ENCODE measurements at regions not wholly inside any gene's neighbourhood (a gene's known extent, or its start where the extent isn't known, plus 50 kb on each side); places are given as distances from the start of the nearest gene placed in this dataset.

DNA sequence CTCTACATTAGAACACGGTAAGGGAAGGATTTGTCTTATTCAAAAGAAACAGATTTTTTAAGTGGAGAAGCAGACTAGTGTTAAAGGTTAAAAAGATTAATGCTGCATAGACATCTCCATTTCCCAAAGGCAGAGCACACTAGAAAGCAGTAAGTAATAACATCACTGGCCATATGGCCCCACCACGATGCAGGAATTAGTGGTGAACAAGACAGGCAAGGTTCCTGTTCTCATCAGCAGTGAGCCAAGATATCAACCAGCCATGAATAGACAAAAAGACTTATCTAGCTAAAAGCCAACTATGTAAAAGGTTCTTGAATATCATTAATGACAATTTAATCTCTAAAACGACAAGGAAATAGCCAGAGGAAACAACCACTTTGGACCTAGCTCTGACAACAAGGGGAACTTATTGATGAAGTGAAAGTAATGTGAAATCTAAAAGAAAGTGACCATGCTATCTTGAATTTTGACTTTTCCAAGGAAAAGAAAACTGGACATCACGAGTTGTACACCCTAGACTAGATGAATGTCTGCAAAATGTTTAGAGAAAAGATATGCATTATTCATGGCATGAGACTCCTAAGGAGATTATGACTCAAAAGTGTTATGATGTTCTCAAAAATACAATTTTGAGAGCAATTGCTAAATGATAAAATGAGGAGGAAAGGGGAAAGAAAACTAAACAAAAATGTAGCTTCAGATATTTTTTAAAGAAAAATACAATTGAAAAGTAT lies 157.9 kb upstream of the STXBP5 start:
- no peak for FAIRE-seq

DNA sequence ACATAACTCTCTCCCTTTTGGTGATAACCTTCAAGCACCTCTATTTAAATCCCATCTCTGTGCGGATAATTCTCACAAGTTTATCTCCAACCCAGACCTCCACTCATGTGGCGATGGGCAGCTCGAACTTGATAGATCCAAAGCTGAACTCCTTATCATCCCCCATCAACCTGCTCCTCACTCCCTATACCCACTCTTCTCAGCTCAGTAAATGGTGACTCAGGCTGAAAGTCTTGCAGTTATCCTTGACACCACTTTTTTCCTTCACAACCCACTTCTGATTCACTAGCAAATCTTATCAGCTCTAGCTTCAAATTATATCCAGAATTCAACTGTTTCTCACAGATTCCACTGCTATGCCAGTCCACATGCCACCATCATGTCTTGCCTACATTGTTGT lies 155.3 kb upstream of the STXBP5 start:
- no peak for FAIRE-seq

DNA sequence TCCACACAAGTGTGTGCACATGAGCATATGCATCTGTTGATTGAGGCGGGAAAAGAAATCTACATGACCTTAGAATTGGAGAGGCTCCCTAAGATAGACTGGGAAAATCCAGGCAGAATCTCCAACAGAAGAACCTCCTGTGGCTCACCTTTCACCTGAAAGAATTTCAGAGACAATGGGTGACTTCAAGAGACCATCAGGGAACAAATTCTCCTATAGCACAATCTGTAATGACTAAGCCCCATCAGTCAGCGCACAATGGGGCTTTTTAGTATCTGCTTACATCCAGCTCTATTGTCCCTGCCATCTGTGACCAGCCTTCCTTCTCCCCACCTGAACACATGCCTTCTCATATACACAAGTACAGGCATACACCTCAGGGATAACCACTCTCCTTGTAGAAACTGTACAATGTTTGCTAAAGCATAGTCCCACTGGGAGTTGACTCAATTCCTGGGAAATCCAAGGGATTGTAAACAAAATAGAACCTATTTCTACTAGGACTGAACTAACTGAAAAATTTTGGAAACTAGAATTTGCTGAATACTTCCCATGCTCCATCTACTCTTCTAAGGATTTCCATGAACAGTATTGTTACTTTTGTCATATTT lies 150.8 kb upstream of the STXBP5 start:
- no peak for FAIRE-seq

DNA sequence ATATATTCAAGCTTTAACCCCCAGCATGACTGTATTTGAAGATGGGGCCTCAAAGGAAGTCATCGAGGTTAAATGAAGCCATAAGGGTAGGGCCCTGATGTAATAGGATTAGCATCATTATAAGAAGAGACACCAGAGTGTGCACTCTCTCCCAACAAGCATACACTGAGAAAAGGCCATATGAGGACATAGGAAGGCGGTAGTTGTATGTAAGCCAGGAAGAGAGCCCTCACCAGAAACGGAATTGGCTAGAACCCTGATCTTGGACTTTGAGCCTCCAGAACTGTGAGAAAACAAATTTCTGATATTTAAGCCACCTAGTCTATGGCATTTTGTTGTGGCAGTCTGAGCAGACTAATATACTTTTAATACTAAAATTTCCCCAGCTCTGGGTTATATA lies 150.1 kb upstream of the STXBP5 start:
- FAIRE-seq, result no peak

DNA sequence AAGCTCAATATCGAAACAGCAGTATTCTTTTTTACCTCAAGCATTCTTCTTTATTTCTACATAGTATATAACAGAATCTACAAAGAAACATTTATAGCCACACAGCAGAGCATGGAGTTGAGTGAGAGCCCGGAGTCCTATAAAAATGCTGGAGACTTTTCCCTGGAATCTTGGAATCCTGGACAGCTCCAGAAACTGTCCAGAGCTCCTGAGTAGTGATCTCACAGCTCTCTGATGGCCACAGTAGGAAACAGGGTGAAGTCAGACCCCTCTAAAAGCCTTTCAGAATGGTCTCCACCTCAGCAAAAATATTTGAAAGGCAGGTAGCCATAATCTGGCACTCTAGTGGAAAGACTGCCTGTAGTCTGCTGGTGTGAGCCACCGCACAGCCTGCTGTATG lies 149.3 kb upstream of the STXBP5 start:
- FAIRE-seq, result no peak

DNA sequence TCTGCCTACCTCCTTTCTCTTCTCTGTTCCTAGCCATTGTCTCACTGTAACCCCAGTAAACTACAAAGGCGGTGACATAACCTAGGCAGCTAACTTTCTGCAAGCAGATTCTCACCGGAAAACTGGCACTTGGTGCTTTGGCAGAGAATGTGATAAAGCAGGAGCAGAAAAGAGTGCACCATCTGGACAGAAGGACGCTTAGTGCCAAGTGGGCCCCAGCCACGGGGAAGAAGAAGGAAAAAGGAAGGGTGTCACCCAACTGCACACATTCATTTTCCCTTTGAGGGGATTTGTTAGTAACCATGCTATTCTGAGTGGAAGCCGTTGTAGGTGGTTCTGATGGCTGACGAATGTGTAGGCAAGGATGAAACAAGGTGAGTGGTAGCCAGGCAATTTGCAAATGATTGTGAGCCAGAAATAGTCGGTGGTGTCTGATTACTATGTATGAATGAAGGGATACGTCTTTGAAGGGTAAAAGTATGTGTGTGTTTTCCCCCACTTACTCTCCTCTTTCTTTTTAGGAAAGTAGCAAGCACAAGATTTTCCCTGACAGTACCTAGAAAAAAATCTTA lies 148.3 kb upstream of the STXBP5 start:
- FAIRE-seq, result no peak

DNA sequence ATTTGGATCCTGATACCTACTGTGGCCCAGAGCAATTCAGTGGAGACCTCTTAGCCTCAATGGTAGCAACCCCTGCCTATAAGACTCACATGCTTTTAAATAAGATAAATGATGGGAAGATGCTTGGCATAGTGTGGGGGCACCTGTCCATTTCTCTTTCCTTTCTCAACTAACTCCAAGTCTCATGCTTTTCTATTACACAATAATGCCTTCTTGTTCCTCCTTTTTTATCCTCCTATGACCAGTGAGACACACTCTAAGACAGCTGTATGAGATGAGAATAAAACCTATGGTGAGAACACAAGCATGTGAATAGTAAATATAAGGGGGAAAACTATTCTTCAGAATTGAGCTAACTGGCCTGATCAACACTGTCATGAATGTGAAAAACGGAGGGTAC lies 147.0 kb upstream of the STXBP5 start:
- FAIRE-seq, result no peak

DNA sequence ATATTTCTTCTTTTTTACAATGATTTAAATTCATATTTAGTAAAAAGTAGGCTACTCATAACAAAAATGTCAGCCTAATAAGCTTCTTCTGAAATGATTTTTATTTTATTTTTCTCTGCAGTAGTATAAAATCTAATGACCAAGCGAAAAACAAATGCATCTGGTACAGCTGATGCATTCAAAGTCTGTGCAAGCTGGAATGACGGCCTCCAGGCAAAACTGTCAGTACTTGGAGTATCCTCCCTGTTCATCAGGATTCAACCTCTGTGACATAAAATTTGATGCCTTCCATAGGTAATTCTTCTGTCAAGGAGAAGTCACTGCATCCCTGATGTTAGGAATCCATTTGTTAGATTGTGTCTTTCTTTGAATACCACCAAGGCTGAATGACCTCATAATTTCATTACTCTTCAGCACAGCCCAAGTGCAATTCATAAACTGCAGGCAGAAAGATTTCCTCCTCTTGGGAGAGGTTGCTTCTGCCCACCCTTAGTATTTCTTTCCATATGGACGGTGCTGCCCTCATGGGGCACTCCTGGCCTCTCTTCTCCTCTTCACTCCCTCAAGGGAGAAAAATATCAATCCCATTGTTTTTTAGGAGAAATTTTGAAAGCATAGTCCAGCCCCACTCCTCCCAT lies 146.4 kb upstream of the STXBP5 start:
- no peak for FAIRE-seq

DNA sequence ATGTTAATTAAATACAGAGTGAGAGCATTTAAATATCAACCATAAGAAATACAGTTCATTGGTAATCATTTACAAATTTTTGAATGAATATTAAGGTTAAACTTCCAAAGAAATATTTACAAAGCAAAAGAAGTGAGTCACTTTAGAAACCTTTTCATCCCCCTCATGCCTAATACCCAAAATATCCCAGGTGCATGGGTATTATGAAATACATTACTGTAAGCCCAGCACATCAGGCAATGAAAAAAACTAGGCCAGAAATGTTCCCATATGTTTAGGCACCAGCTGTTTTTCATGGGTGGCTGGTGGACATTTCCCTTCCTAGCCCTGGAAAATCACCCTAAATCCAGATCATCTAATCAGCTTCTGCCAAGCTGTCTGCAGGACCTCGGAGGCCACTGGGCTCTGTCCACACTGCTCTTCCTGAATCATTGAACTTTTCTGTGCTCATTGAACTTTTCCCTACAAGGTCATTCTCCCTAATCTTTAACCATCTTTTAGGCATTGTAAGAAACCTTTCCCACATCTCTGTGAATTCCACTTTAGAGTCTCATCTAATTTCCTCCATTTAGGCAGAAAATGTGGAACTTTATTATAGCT lies 145.3 kb upstream of the STXBP5 start:
- no peak for FAIRE-seq

DNA sequence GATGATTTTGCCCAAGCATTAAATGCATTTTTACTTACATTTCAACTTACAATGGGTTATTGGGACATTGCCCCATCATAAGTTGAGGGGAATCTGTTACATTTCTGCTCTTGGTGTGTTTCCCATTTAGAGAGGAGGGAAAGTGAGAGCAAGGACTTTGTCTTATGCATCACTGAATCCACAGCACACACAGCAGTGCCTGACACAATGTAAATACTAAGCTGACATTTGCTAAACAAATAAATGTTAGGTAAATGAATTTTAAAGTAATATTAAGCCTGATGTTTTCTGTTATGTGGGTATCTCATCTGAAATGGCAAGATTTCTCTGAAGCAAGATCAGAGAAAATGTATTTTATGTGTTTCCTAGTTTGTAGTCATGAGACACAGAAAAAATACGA lies 143.6 kb upstream of the STXBP5 start:
- FAIRE-seq, result no peak

DNA sequence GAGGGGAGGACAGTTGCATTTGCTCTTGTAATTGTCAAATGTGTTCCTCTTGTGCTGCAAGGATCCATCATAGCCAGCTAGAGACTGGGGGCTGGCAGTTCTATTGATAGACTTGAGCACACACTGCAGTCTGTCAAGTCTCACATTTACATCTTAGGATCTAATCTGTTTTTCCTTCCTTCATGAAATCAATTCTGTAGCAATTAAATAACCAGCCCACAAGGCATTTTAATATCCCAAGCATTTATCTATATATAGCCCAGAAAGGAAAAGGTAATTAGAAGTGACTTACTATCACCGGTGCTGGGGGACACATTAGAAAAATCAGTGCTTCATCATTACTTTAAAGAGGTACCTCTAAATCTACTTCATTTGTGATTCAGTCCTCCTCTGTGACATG lies 143.0 kb upstream of the STXBP5 start:
- FAIRE-seq, result no peak

DNA sequence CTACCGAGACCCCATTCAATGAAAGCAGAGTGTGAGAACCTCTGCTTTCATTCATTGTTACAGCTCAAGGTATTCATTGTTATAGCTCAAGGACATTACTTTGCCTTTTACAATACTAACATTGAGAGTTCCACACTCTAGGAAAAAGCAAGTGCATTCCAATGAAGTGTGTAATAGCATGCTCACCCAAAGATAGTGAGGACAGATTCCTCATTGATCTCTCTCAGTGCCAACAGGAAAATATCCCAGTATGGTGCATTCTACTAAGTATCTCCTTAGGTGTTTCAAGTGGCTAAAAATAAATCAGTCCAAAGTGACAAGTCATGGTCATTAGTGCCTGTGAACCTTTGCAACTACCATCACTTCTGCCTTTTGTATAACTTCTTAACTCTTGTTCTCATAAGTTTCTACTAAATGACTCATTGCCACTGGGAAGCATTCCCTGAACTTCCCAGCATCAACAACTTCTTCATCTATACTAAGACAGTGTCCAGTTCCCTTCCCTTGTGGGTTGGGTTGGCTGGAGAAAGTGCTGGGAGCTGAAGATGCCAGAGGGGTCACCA lies 140.7 kb upstream of the STXBP5 start:
- FAIRE-seq, result no peak

DNA sequence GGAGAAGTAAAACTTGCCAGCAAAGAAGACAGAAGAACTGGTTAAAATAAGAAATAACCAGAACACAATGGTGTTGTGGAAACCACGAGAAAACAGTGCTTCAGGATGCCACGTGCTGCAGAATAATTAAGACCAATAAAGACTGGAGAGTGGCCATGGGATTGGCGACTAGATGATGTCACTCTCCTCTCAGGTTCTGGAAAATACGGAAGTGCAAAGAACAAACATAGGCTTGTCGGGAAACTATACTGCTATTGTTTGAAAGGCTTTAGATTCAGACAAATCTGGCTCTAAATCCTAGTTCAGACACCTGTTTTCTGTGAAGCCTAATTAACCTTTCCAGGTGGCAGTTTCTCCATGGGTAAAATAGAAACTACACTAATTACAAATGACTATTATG lies 138.4 kb upstream of the STXBP5 start:
- no peak for FAIRE-seq

DNA sequence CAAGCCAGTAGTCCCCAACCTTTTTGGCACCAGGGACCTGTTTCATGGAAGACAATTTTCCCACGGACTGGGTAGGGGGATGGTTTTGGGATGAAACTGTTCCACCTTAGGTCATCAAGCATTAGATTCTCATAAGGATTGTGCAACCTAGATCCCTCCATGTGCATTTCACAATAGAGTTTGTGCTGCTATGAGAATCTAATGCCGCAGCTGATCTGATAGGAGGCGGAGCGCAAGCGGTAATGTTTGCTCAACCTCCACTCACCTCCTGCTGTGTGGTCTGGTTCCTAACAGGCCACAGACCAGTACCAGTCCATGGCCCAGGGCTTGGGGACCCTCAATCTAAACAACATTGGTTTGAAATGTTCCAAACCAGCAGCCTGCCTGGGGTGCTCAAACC lies 137.0 kb upstream of the STXBP5 start:
- FAIRE-seq, result no peak

DNA sequence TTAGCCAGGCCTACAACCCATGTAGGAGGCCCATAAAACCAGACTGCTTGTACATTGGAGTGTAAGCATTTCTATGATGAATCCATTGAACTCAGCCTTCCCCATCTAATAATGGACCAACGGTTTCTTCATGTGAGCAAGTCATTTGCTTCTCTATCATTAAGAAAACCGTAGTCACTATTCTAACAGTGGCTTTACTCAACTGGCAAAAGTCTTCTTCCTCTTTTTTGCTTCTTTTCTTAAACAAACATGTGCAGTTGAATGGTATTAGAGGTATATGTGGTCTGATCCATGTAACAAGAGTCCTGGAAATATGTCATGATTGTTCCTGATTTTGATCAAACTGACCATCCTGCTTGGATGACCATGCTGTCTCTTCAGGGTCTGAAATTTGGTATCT lies 132.4 kb upstream of the STXBP5 start:
- FAIRE-seq, result no peak

DNA sequence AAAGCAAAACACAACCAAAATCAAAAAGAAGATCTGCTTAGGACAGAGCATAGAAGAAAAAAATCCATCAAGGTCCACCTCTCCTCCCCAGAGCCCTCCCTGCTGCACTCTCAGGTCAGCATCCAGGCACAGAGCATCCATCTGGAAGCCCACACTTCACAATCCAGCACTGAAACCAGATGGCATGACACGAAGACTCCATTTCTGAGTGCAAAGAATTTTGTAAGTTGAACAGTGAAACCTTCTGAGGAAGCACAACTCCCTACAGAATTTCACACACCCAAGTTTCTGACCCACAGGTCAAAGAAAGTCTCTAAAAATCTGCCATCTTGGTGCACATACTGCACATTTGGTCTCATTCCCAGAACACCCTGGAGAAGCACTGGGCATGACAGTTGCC lies 128.8 kb upstream of the STXBP5 start:
- FAIRE-seq, result no peak

DNA sequence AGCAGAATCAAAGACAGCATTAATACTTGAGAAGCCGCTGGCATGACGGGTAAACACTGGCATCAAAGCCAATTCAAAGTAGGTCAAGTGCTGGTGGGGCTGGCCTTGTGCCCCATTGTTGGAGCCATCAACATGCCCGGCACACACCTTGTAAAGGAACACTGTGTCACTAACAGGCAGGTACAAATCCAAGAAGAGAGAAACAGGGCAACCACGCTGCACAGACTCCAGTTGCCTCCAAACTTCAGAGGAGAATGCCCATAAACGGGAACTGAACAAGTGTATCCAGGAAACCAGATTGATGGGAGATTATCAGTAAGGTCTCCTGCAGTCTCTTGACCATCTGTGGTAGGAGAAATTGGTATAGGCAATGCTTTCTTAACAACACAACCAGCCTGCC lies 127.0 kb upstream of the STXBP5 start:
- no peak for FAIRE-seq

DNA sequence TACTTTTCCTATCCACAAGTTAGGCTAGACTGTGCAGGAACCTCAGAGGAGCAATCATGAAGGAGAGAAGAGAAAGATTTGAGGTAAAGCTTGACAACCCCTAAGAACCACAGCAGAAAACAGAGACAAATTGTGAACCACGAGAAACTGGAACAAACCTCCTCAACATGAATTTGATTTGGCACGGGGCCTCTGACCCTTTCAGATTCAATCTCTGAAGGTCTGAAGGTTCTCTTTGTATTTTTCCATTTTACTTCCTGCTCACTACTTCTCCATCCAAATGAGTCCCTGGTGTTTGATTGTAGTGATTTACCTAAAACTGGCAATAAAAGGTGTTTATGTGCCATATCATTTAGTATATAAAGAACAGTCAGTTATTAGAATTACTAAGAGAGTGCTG lies 126.1 kb upstream of the STXBP5 start:
- no peak for FAIRE-seq

DNA sequence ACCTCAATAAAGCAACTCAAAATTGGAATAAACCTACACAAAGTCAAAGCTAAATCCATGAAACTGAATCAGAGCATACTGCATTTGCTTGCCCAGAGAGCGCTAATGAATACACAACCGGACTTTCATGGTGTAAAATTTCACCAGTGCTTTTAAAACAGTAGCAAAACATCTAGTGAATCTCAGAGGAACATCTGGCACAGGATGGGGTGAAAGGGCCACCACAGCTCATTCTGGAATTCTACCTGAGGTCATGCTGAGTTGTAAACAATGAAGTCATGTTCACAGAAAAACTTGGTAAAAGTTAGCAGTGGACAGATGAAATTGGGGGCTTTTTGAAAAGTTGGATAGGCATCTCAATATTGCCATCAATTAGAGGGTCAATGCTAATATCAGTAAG lies 125.6 kb upstream of the STXBP5 start:
- no peak for FAIRE-seq

DNA sequence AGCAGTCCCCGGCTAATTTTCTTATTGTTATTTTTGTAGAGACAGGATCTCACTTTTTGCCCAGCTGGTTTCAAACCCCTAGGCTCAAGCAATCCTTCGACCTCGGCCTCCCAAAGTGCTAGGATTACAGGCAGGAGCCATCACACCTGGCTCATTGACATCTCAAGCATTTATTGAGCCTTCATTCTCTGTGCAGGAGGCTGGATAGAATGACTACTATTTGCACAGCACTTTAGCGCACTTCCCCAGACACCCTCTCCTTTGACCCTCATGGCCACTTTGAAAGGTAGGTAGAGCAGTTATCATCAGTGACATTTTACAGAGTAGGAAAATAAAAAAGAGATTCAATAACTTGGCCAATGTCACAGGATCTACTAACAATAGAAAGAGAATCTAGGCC lies 124.0 kb upstream of the STXBP5 start:
- FAIRE-seq, result no peak

DNA sequence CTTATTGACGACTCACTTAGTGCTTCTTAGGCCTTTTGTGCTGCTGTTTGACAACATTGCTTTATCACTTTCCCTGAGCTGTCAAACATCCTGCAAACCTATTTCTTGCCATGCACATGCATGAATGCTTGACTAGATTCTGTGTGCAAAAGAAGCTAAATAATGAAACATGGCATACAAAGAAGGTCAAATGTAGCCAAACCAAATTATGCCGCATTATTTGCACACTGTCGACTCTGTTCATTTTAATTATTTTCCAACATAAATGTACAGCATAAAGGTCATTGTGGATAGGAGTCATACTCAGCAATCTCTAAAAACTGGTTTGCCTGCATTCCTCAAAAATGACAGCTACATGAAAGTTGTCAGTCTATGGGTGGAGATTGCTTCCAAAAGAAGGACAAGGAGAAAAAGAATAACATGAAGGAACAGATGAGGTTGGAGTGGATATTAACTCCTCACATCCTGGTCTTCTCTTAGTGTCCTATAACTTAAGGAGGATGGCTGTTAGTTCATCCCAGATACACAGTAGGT lies 123.1 kb upstream of the STXBP5 start:
- FAIRE-seq, result no peak

DNA sequence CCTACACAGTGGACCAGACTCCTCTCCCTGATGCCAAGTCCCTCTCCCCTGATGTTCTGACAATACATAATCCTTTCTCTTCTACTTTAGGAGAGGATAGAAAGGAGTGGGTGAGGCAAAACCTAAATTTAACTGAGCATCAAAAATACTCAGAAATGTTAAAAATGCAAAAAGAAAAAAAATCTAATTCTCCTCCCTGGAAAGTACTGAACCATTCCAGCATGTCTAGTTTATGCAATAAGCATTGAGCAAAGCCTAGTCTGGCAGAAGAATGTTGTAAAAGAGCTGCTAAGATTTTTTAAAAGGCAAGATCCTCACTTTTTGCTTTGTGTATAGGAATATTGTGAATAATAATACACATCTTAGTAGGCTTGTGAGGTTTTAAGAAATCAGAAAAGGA lies 116.6 kb upstream of the STXBP5 start:
- FAIRE-seq, result no peak

DNA sequence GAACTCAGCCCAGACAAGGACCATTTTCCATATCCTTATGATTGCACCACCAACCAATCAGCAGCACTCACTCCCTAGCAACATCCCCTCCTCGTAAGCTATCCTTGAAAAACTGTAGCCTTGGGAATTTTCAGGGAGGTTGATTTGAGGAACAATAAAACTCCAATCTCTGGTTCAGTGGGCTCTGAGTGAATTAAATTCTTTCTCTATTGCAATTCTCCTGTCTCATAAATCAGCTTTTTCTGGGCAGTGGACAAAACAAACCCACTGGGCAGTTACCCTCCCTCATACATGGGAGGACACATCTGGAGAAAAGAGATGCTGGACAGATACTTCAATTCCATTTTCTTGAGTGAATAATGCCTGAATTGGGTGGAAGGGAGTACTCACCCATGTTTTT lies 115.4 kb upstream of the STXBP5 start:
- FAIRE-seq, result no peak

All from G401.6 (cell line).